ENCODE measurements at regions not wholly inside any gene's neighbourhood (a gene's known extent, or its start where the extent isn't known, plus 50 kb on each side); places are given as distances from the start of the nearest gene placed in this dataset.

GRCh38 chr4:187550256-187550950, 445.2 kb upstream of the ZFP42 start:
- no peak for DNase-seq (ENCODE audit: extremely low spot score in 2 of 2)
- H3K36me3 ChIP-seq = no peaks in the 10 kb centered on the region
- no peaks in the 10 kb centered on the region for H3K27me3 ChIP-seq
- no peaks in the 10 kb centered on the region for H3K4me1 ChIP-seq
- no peak overlapping the region for H3K27ac ChIP-seq
- H3K9me3 ChIP-seq = no peaks in the 10 kb centered on the region
- no peak overlapping the region for H3K4me3 ChIP-seq
- intact Hi-C loops (cut with DNase I) = no loop called here
- TF ChIP-seq POLR2A (IDR thresholded peaks at IDR 0.05) (no peak), CTCF (IDR thresholded peaks at IDR 0.05) (no peak), POLR2AphosphoS5 (IDR thresholded peaks at IDR 0.05; ENCODE audit: insufficient read depth in 1 of 2, low read depth in 1 of 2) (no peak)

- TF ChIP-seq POLR2AphosphoS5 (IDR thresholded peaks at IDR 0.05; ENCODE audit: insufficient read depth in 1 of 2, low read depth in 1 of 2) = no peak
- TF ChIP-seq POLR2A (IDR thresholded peaks at IDR 0.05) = no peak
- TF ChIP-seq CTCF (IDR thresholded peaks at IDR 0.05) = no peak
- H3K27ac ChIP-seq = no peak overlapping the region
- H3K4me3 ChIP-seq = no peak overlapping the region
- H3K4me1 ChIP-seq = no peaks in the 10 kb centered on the region
- intact Hi-C loops (cut with DNase I) = no loop called here
- no peaks in the 10 kb centered on the region for H3K27me3 ChIP-seq
- no peaks in the 10 kb centered on the region for H3K36me3 ChIP-seq
- H3K9me3 ChIP-seq = no peaks in the 10 kb centered on the region
- DNase-seq (ENCODE audit: extremely low spot score in 2 of 2) = no peak
Observed at GRCh38 chr4:187552781-187553180, 442.8 kb upstream of the ZFP42 start.

GRCh38 chr4:187555174-187555573, 440.4 kb upstream of the ZFP42 start:
- no peaks in the 10 kb centered on the region for H3K9me3 ChIP-seq
- no peaks in the 10 kb centered on the region for H3K4me1 ChIP-seq
- TF ChIP-seq POLR2A (IDR thresholded peaks at IDR 0.05) (no peak), POLR2AphosphoS5 (IDR thresholded peaks at IDR 0.05; ENCODE audit: insufficient read depth in 1 of 2, low read depth in 1 of 2) (no peak), CTCF (IDR thresholded peaks at IDR 0.05) (no peak)
- DNase-seq (ENCODE audit: extremely low spot score in 2 of 2) = no peak
- H3K4me3 ChIP-seq = no peak overlapping the region
- H3K27ac ChIP-seq = no peak overlapping the region
- H3K36me3 ChIP-seq = no peaks in the 10 kb centered on the region
- no peaks in the 10 kb centered on the region for H3K27me3 ChIP-seq
- intact Hi-C loops (cut with DNase I) = no loop called here

- H3K27ac ChIP-seq = no peak overlapping the region
- H3K36me3 ChIP-seq = no peaks in the 10 kb centered on the region
- intact Hi-C loops (cut with DNase I) = no loop called here
- H3K4me1 ChIP-seq = no peaks in the 10 kb centered on the region
- H3K9me3 ChIP-seq = no peaks in the 10 kb centered on the region
- H3K27me3 ChIP-seq = no peaks in the 10 kb centered on the region
- DNase-seq (ENCODE audit: extremely low spot score in 2 of 2) = no peak
- TF ChIP-seq CTCF (IDR thresholded peaks at IDR 0.05) (no peak), POLR2A (IDR thresholded peaks at IDR 0.05) (no peak), POLR2AphosphoS5 (IDR thresholded peaks at IDR 0.05; ENCODE audit: insufficient read depth in 1 of 2, low read depth in 1 of 2) (no peak)
- no peak overlapping the region for H3K4me3 ChIP-seq
Observed at GRCh38 chr4:187558391-187558790, 437.2 kb upstream of the ZFP42 start.

- no peak overlapping the region for H3K4me3 ChIP-seq
- H3K9me3 ChIP-seq = no peaks in the 10 kb centered on the region
- intact Hi-C loops (cut with DNase I) = no loop called here
- no peaks in the 10 kb centered on the region for H3K27me3 ChIP-seq
- H3K27ac ChIP-seq = no peak overlapping the region
- TF ChIP-seq POLR2AphosphoS5 (IDR thresholded peaks at IDR 0.05; ENCODE audit: insufficient read depth in 1 of 2, low read depth in 1 of 2) (no peak), CTCF (IDR thresholded peaks at IDR 0.05) (no peak), POLR2A (IDR thresholded peaks at IDR 0.05) (no peak)
- no peaks in the 10 kb centered on the region for H3K36me3 ChIP-seq
- H3K4me1 ChIP-seq = no peaks in the 10 kb centered on the region
- DNase-seq (ENCODE audit: extremely low spot score in 2 of 2) = no peak
Observed at GRCh38 chr4:187562345-187562744, 433.2 kb upstream of the ZFP42 start.
